A673 (cell line): ENCODE measurements at regions not wholly inside any gene's neighbourhood (a gene's known extent, or its start where the extent isn't known, plus 50 kb on each side); places are given as distances from the start of the nearest gene placed in this dataset.
A peak's percentile ranks its signal among the peaks of the same experiment; 100 is the strongest.

Experiments used
- BruUV-seq: library from RNA; stranded (reverse); fragments of 400-500 nt; replicated peaks from 2 replicates; lab custom pipeline; 2021; lab: Mats Ljungman, UMichigan
- CTCF ChIA-PET: fragments of 300-600 bp; sonication (Branson Sonifier 250); formaldehyde crosslinking; loops from one replicate; lab custom pipeline; 2022; ENCODE audit warnings: antibody characterized with exemption; lab: Charles Lee
- POLR2A ChIA-PET: fragments of 300-600 bp; sonication (Branson Sonifier 250); formaldehyde crosslinking; loops from one replicate; lab custom pipeline; 2022; ENCODE audit warnings: antibody characterized with exemption; ENCODE audit not compliant: low non-redundant PET; lab: Charles Lee
- DNase-seq: peaks from one replicate; pipeline ENCODE4 v3.0.0-alpha.2; 2015; ENCODE audit warnings: low spot score
- H3K27ac ChIP-seq: fragments of 200-600 bp; sonication (generic); 2 replicates; pipeline ENCODE4 v1.5.1; 2016; ENCODE audit warnings: mixed run types, low read depth, mild to moderate bottlenecking, mixed read lengths, antibody characterized with exemption, low read length; ENCODE audit not compliant: poor library complexity, severe bottlenecking
- H3K27me3 ChIP-seq: fragments of 200-600 bp; sonication (generic); replicated peaks from 2 replicates; pipeline ENCODE4 v1.6.1; 2017; ENCODE audit warnings: mixed run types, low read depth, mild to moderate bottlenecking, mixed read lengths, antibody characterized with exemption, low read length; ENCODE audit not compliant: insufficient read depth, poor library complexity
- H3K36me3 ChIP-seq: fragments of 200-600 bp; sonication (generic); 2 replicates; pipeline ENCODE4 v1.6.1; 2016; ENCODE audit warnings: mixed run types, mild to moderate bottlenecking, mixed read lengths, antibody characterized with exemption, low read length; ENCODE audit not compliant: insufficient read depth, poor library complexity, severe bottlenecking
- H3K4me1 ChIP-seq: fragments of 200-600 bp; sonication (generic); 2 replicates; pipeline ENCODE4 v1.6.1; 2017; ENCODE audit warnings: mixed run types, mild to moderate bottlenecking, mixed read lengths, antibody characterized with exemption, low read length; ENCODE audit not compliant: insufficient read depth, poor library complexity, severe bottlenecking
- H3K4me3 ChIP-seq: fragments of 200-600 bp; sonication (generic); 2 replicates; pipeline ENCODE4 v1.5.1; 2016; ENCODE audit warnings: low read depth, mixed run types, mild to moderate bottlenecking, mixed read lengths, low read length; ENCODE audit not compliant: poor library complexity, severe bottlenecking
- H3K9me3 ChIP-seq: fragments of 200-600 bp; sonication (generic); 2 replicates; pipeline ENCODE4 v1.6.1; 2016; ENCODE audit warnings: mixed run types, low read depth, mild to moderate bottlenecking, mixed read lengths, antibody characterized with exemption, low read length; ENCODE audit not compliant: poor library complexity, severe bottlenecking
- EZH2 ChIP-seq: fragments of 200-600 bp; sonication (generic); IDR thresholded peaks from 2 replicates; pipeline ENCODE4 v1.6.1; 2017; ENCODE audit warnings: borderline replicate concordance, low read depth, mild to moderate bottlenecking, mixed read lengths, antibody characterized with exemption, low read length; ENCODE audit not compliant: poor library complexity, severe bottlenecking
- intact Hi-C: fragments of 100-400 bp; cut with micrococcal nuclease; formaldehyde crosslinking; loops from one replicate; pipeline ENCODE4 v1.10.0; 2022; ENCODE audit not compliant: unreplicated experiment
- TF ChIP-seq, protein P1 (sequence below): fragments of 300-800, 200-600 bp; sonication (generic); conservative IDR thresholded peaks from 2 replicates; pipeline ENCODE4 v1.5.1; 2017; ENCODE audit warnings: low read depth, mild to moderate bottlenecking, antibody characterized with exemption, low read length, moderate library complexity, mixed read lengths

DNA sequence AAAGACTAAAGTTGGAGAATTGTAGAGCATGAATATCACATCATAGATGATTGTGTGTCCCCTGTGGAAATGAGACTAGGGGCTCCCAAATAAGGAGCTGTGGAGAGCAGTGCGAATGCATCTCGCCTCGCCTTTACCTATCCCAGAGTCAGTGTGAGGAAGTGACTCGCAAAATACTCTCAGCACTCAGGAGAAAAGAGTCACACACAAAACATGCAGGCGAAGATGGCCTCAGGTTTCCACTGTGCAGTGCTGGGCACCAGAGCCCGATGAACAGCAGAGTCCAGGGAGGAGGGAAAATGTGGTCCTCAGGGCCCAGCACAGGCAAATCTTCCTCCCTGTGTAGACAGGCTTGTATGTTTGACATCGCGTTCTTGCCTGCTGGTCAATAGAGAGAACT, 126.5 kb upstream of the AFDN start:
- Histone ChIP-seq H3K4me3 (no peak overlapping the region), H3K36me3 (no peaks in the 10 kb centered on the region), H3K9me3 (no peaks in the 10 kb centered on the region), H3K27ac (peak overlapping the region; percentile 88), H3K4me1 (peaks cover 37% of the 10 kb centered on the region), H3K27me3 (no peaks in the 10 kb centered on the region)
- TF ChIP-seq, protein P1, sequence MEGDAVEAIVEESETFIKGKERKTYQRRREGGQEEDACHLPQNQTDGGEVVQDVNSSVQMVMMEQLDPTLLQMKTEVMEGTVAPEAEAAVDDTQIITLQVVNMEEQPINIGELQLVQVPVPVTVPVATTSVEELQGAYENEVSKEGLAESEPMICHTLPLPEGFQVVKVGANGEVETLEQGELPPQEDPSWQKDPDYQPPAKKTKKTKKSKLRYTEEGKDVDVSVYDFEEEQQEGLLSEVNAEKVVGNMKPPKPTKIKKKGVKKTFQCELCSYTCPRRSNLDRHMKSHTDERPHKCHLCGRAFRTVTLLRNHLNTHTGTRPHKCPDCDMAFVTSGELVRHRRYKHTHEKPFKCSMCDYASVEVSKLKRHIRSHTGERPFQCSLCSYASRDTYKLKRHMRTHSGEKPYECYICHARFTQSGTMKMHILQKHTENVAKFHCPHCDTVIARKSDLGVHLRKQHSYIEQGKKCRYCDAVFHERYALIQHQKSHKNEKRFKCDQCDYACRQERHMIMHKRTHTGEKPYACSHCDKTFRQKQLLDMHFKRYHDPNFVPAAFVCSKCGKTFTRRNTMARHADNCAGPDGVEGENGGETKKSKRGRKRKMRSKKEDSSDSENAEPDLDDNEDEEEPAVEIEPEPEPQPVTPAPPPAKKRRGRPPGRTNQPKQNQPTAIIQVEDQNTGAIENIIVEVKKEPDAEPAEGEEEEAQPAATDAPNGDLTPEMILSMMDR: no peak
- TF ChIP-seq EZH2: no peak
- ChIA-PET POLR2A (no interaction called here), CTCF (no interaction called here)
- no TSS peak for BruUV-seq
- intact Hi-C loops: no loop called here
- DNase-seq: peak; percentile 19

DNA sequence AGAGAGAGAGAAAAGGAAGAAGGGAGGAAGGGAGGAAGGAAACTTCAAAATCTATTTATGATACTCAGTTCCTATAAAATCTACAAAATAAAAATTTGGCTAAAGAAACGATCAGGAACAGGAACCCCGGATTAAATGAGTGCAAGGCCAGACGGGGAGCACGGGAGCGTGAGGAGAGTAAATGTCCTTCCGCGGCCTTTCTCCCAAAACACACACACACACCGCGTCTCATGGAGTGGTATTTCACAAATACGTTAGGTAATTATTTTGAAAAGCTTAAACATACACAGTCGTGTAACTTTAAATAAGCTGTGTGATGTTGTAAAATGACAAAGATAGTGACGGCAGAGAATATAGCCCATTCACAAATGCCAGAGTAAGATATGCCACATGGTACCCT, 125.7 kb upstream of the AFDN start:
- no peak overlapping the region for H3K27ac ChIP-seq
- TF ChIP-seq, protein P1: no peak
- TF ChIP-seq EZH2: no peak
- no TSS peak for BruUV-seq
- POLR2A ChIA-PET: interaction anchor here (0.6 kb wide), 1 partner anchor 467 kb away, joined by 3 read pairs; no protein-coding TSS in a partner anchor
- no peak overlapping the region for H3K4me3 ChIP-seq
- CTCF ChIA-PET: no interaction called here
- H3K36me3 ChIP-seq: no peaks in the 10 kb centered on the region
- intact Hi-C loops: no loop called here
- H3K9me3 ChIP-seq: no peaks in the 10 kb centered on the region
- no peaks in the 10 kb centered on the region for H3K27me3 ChIP-seq
- H3K4me1 ChIP-seq: peaks cover 37% of the 10 kb centered on the region
- DNase-seq: no peak

GRCh38 chr6:167702241-167702827, 124.4 kb upstream of the AFDN start:
- CTCF ChIA-PET: no interaction called here
- H3K27ac ChIP-seq: no peak overlapping the region

More at GRCh38 chr6:167702241-167702827, 124.4 kb upstream of the AFDN start:
- H3K4me3 ChIP-seq: no peak overlapping the region
- POLR2A ChIA-PET: no interaction called here
- no peaks in the 10 kb centered on the region for H3K9me3 ChIP-seq
- peaks cover 26% of the 10 kb centered on the region for H3K4me1 ChIP-seq
- no peak for TF ChIP-seq EZH2
- TF ChIP-seq, protein P1: no peak
- DNase-seq: no peak
- no peaks in the 10 kb centered on the region for H3K27me3 ChIP-seq
- no peaks in the 10 kb centered on the region for H3K36me3 ChIP-seq
- intact Hi-C loops: no loop called here
- BruUV-seq: no TSS peak
